ENCODE measurements at regions not wholly inside any gene's neighbourhood (a gene's known extent, or its start where the extent isn't known, plus 50 kb on each side); places are given as distances from the start of the nearest gene placed in this dataset.

- no peak for DNase-seq (ENCODE audit: low spot score)
Observed at GRCh38 chr1:184219414-184219813, 167.4 kb upstream of the C1orf21 start.

- no peak for DNase-seq (ENCODE audit: low spot score)
Observed at GRCh38 chr1:184219883-184220282, 166.9 kb upstream of the C1orf21 start.

GRCh38 chr1:184221087-184221486, 165.7 kb upstream of the C1orf21 start:
- DNase-seq (ENCODE audit: low spot score): no peak

GRCh38 chr1:184222652-184223052, 164.2 kb upstream of the C1orf21 start:
- DNase-seq (ENCODE audit: low spot score): no peak

GRCh38 chr1:184223216-184223615, 163.6 kb upstream of the C1orf21 start:
- no peak for DNase-seq (ENCODE audit: low spot score)

GRCh38 chr1:184225283-184226099, 161.3 kb upstream of the C1orf21 start:
- DNase-seq (ENCODE audit: low spot score): no peak

- DNase-seq (ENCODE audit: low spot score): no peak
Observed at GRCh38 chr1:184226100-184226487, 160.7 kb upstream of the C1orf21 start.

- no peak for DNase-seq (ENCODE audit: low spot score)
Observed at GRCh38 chr1:184228558-184228957, 158.3 kb upstream of the C1orf21 start.

- no peak for DNase-seq (ENCODE audit: low spot score)
Observed at GRCh38 chr1:184237588-184237987, 149.2 kb upstream of the C1orf21 start.

- DNase-seq (ENCODE audit: low spot score): no peak
Observed at GRCh38 chr1:184241446-184241845, 145.4 kb upstream of the C1orf21 start.

GRCh38 chr1:184242507-184242943, 144.3 kb upstream of the C1orf21 start:
- no peak for DNase-seq (ENCODE audit: low spot score)

- DNase-seq (ENCODE audit: low spot score): no peak
Observed at GRCh38 chr1:184244962-184245361, 141.9 kb upstream of the C1orf21 start.

GRCh38 chr1:184247671-184248070, 139.2 kb upstream of the C1orf21 start:
- no peak for DNase-seq (ENCODE audit: low spot score)

GRCh38 chr1:184253921-184254320, 132.9 kb upstream of the C1orf21 start:
- DNase-seq (ENCODE audit: low spot score): no peak

- DNase-seq (ENCODE audit: low spot score): no peak
Observed at GRCh38 chr1:184254849-184255248, 132.0 kb upstream of the C1orf21 start.

- no peak for DNase-seq (ENCODE audit: low spot score)
Observed at GRCh38 chr1:184255560-184255959, 131.3 kb upstream of the C1orf21 start.

- no peak for DNase-seq (ENCODE audit: low spot score)
Observed at GRCh38 chr1:184257873-184258272, 129.0 kb upstream of the C1orf21 start.

- no peak for DNase-seq (ENCODE audit: low spot score)
Observed at GRCh38 chr1:184258525-184258924, 128.3 kb upstream of the C1orf21 start.

- DNase-seq (ENCODE audit: low spot score): no peak
Observed at GRCh38 chr1:184260382-184260781, 126.4 kb upstream of the C1orf21 start.

GRCh38 chr1:184262109-184262508, 124.7 kb upstream of the C1orf21 start:
- no peak for DNase-seq (ENCODE audit: low spot score)

- no peak for DNase-seq (ENCODE audit: low spot score)
Observed at GRCh38 chr1:184267747-184268146, 119.1 kb upstream of the C1orf21 start.

GRCh38 chr1:184270556-184270955, 116.3 kb upstream of the C1orf21 start:
- no peak for DNase-seq (ENCODE audit: low spot score)

- no peak for DNase-seq (ENCODE audit: low spot score)
Observed at GRCh38 chr1:184272175-184272866, 114.5 kb upstream of the C1orf21 start.

Measured in left forelimb (tissue), 1 donor.